ENCODE measurements at regions not wholly inside any gene's neighbourhood (a gene's known extent, or its start where the extent isn't known, plus 50 kb on each side); places are given as distances from the start of the nearest gene placed in this dataset.

- no peak overlapping the region for H2BK15ac ChIP-seq (ENCODE audit: low read length)
- no peaks in the 10 kb centered on the region for H3K79me2 ChIP-seq (ENCODE audit: control insufficient read depth in 1 of 2, insufficient read depth in 2 of 2, low read length in 2 of 2)
- no peaks in the 10 kb centered on the region for H4K20me1 ChIP-seq (replicated peaks in 1 of 2; ENCODE audit: control insufficient read depth in 1 of 2, insufficient read depth in 2 of 2, low read length in 2 of 2)
- no peak overlapping the region for H4K8ac ChIP-seq (ENCODE audit: extremely low read depth, insufficient read depth, low read length)
- no peak overlapping the region for H3K9ac ChIP-seq (replicated peaks in 1 of 4; ENCODE audit: extremely low read depth in 1 of 4, low read depth in 3 of 4, low read length in 3 of 4)
- H2BK12ac ChIP-seq (ENCODE audit: low read depth, low read length): no peak overlapping the region
- H3K27me3 ChIP-seq (replicated peaks in 1 of 4; ENCODE audit: control insufficient read depth in 3 of 4, extremely low read depth in 1 of 4, insufficient read depth in 3 of 4, low read length in 3 of 4): no peaks in the 10 kb centered on the region
- H2BK5ac ChIP-seq (ENCODE audit: low read depth, low read length): no peak overlapping the region
- H3K4me1 ChIP-seq (replicated peaks in 1 of 4; ENCODE audit: control insufficient read depth in 3 of 4, insufficient read depth in 4 of 4, low read length in 3 of 4): peaks cover 0 to 18% (median 15%) of the 10 kb centered on the region in 4 experiments; a peak in 6 of 7 replicates
- H3K4me2 ChIP-seq (ENCODE audit: insufficient read depth in 1 of 2, low read depth in 2 of 2, low read length in 2 of 2): no peak overlapping the region
- ChIA-PET POLR2A (ENCODE audit: partially characterized antibody) (no interaction called here), CTCF (ENCODE audit: partially characterized antibody) (interaction anchor here (0.5 to 1.0 kb wide), 2 partner anchors 30 to 447 kb away, joined by 3 to 5 read pairs; no protein-coding TSS in a partner anchor)
- no peak overlapping the region for H2AFZ ChIP-seq (ENCODE audit: low read length)
- H3K4me3 ChIP-seq (ENCODE audit: extremely low read depth in 1 of 4, insufficient read depth in 2 of 4, low read depth in 3 of 4, low read length in 4 of 4): no peak overlapping the region
- no peak overlapping the region for H3K23ac ChIP-seq (ENCODE audit: insufficient read length)
- H4K91ac ChIP-seq (replicated peaks; ENCODE audit: insufficient read length, low read length): no peak overlapping the region
- FAIRE-seq (no peak), DNase-seq (ENCODE audit: low read depth in 1 of 2, low spot score in 2 of 2) (no peak)
- peaks cover 3% of the 10 kb centered on the region; the same call in 1 of the 2 replicates for H3K23me2 ChIP-seq (ENCODE audit: low read depth, low read length)
- H3K27ac ChIP-seq (ENCODE audit: low read depth, low read length): no peak overlapping the region
- no peaks in the 10 kb centered on the region for H3K79me1 ChIP-seq (ENCODE audit: low read depth, low read length)
- no peaks in the 10 kb centered on the region for H3K36me3 ChIP-seq (ENCODE audit: control insufficient read depth in 2 of 4, insufficient read depth in 4 of 4, low read length in 3 of 4)
- no peak overlapping the region for H2BK20ac ChIP-seq (ENCODE audit: low read length)
- no peak overlapping the region for H3K4ac ChIP-seq (replicated peaks; ENCODE audit: insufficient read length, low read depth, low read length)
- 89% methylated on average over 7 of the region's 7 CpGs; no CpG with 5 or more reads in 1 of the 2 experiments for WGBS, 2 experiments (ENCODE audit: extremely low coverage in 1 of 2, insufficient coverage in 1 of 2, insufficient read length in 1 of 2, insufficient replicate concordance in 2 of 2, low coverage in 1 of 2, low lambda C conversion rate in 2 of 2, missing lambda C conversion rate in 1 of 2)
- no peak overlapping the region for H3K56ac ChIP-seq (replicated peaks; ENCODE audit: insufficient read length, low read depth, low read length)
- H3K9me3 ChIP-seq (ENCODE audit: insufficient read depth in 2 of 2, low read depth in 1 of 2, low read length in 1 of 2): no peaks in the 10 kb centered on the region; a peak in 1 of 4 replicates
- H2AK5ac ChIP-seq (ENCODE audit: low read depth, low read length): no peak overlapping the region
- H2BK120ac ChIP-seq (replicated peaks; ENCODE audit: low read depth, low read length): no peak overlapping the region
- no peak overlapping the region for H3K18ac ChIP-seq (ENCODE audit: extremely low read depth, low read length)
- H4K5ac ChIP-seq (ENCODE audit: insufficient read length, low read depth, low read length): no peak overlapping the region
- TF ChIP-seq POLR2AphosphoS5 (IDR thresholded peaks at IDR 0.05; ENCODE audit: low read depth, low read length) (no peak), FOSL1 (IDR thresholded peaks at IDR 0.05; ENCODE audit: insufficient read depth, low read depth, low read length) (no peak), TCF12 (IDR thresholded peaks at IDR 0.05; ENCODE audit: low read depth, low read length) (no peak), HDAC2 (IDR thresholded peaks at IDR 0.05; ENCODE audit: borderline replicate concordance in 1 of 2, low read depth in 2 of 2, low read length in 2 of 2) (no peak), SP1 (IDR thresholded peaks at IDR 0.05; ENCODE audit: low read depth, low read length) (no peak), TBP (IDR thresholded peaks at IDR 0.05; ENCODE audit: low read depth, low read length) (no peak), CTBP2 (IDR thresholded peaks at IDR 0.05; ENCODE audit: borderline replicate concordance, insufficient read depth, insufficient read length, low read length) (no peak), BACH1 (IDR thresholded peaks at IDR 0.05; ENCODE audit: low read length) (no peak), ZNF274 (IDR thresholded peaks at IDR 0.05; ENCODE audit: borderline replicate concordance, extremely low read depth, low read length) (no peak), NRF1 (IDR thresholded peaks at IDR 0.05; ENCODE audit: low read depth, low read length) (no peak), POLR2A (IDR thresholded peaks at IDR 0.05; ENCODE audit: control extremely low read depth in 1 of 2, low read depth in 2 of 2, low read length in 2 of 2) (no peak), GTF2F1 (IDR thresholded peaks at IDR 0.05; ENCODE audit: borderline replicate concordance, low read depth, low read length) (no peak)
- TF ChIP-seq, protein P1, sequence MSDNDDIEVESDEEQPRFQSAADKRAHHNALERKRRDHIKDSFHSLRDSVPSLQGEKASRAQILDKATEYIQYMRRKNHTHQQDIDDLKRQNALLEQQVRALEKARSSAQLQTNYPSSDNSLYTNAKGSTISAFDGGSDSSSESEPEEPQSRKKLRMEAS (IDR thresholded peaks at IDR 0.05): no peak
- H3K14ac ChIP-seq (ENCODE audit: insufficient read length): no peak overlapping the region
These were observed 99.8 kb upstream of the ADGRL2 start for GRCh38 chr1:81700728-81701470.

Data from H1 (cell line).